ENCODE measurements at regions not wholly inside any gene's neighbourhood (a gene's known extent, or its start where the extent isn't known, plus 50 kb on each side); places are given as distances from the start of the nearest gene placed in this dataset.

- Histone ChIP-seq H3K4me3 (replicated peaks in 1 of 2; ENCODE audit: low read depth in 1 of 2, low read length in 2 of 2) (no peak overlapping the region), H3K4me2 (ENCODE audit: low read length) (no peak overlapping the region), H3K4me1 (ENCODE audit: control insufficient read depth in 1 of 2, insufficient read depth in 2 of 2, low read length in 2 of 2) (no peaks in the 10 kb centered on the region), H3K36me3 (ENCODE audit: control insufficient read depth in 1 of 2, insufficient read depth in 2 of 2, low read length in 2 of 2) (no peaks in the 10 kb centered on the region), H3K9ac (ENCODE audit: low read length) (no peak overlapping the region), H4K20me1 (ENCODE audit: insufficient read depth) (no peaks in the 10 kb centered on the region), H3K9me3 (ENCODE audit: control insufficient read depth in 1 of 2, insufficient read depth in 1 of 2, low read depth in 1 of 2, low read length in 2 of 2) (no peaks in the 10 kb centered on the region), H3K27me3 (ENCODE audit: insufficient read depth, low read length) (no peaks in the 10 kb centered on the region), H2AFZ (ENCODE audit: low read depth, low read length, poor library complexity, severe bottlenecking) (no peak overlapping the region), H3K79me2 (ENCODE audit: insufficient read depth, low read length) (no peaks in the 10 kb centered on the region), H3K27ac (ENCODE audit: low read depth, low read length) (no peak overlapping the region), H3K9me2 (ENCODE audit: insufficient read depth) (no peaks in the 10 kb centered on the region)
- ChIA-PET POLR2A (no interaction called here), RAD21 (ENCODE audit: low non-redundant PET in 1 of 2, low total read pairs in 2 of 2, uncharacterized antibody in 2 of 2, unreplicated experiment in 2 of 2) (no interaction called here), CTCF (no interaction called here)
- no peak for ATAC-seq
- TF ChIP-seq SP1 (IDR thresholded peaks at IDR 0.05; ENCODE audit: low read depth) (no peak), MAX (IDR thresholded peaks at IDR 0.05) (no peak), FOSL1 (IDR thresholded peaks at IDR 0.05; ENCODE audit: low read depth) (no peak), EZH2 (IDR thresholded peaks at IDR 0.05) (no peak), REST (IDR thresholded peaks at IDR 0.05; ENCODE audit: low read depth) (no peak), ZBTB33 (IDR thresholded peaks at IDR 0.05; ENCODE audit: extremely low read depth, insufficient replicate concordance, low read length) (no peak), SRF (IDR thresholded peaks at IDR 0.05; ENCODE audit: low read depth) (no peak), POLR2AphosphoS5 (IDR thresholded peaks at IDR 0.05; ENCODE audit: low read depth, low read length) (no peak), EGR1 (IDR thresholded peaks at IDR 0.05; ENCODE audit: low read depth) (no peak), ZFX (IDR thresholded peaks at IDR 0.05) (no peak), EZH2phosphoT487 (IDR thresholded peaks at IDR 0.05; ENCODE audit: borderline replicate concordance) (no peak), ELF1 (IDR thresholded peaks at IDR 0.05; ENCODE audit: borderline replicate concordance, low read depth) (no peak), CBX3 (IDR thresholded peaks at IDR 0.05; ENCODE audit: low read depth) (no peak), YY1 (IDR thresholded peaks at IDR 0.05; ENCODE audit: extremely low read depth, insufficient replicate concordance, low read depth, low read length) (no peak), JUND (IDR thresholded peaks at IDR 0.05) (no peak)
- BruUV-seq (replicated peaks) = no TSS peak
- no peak for DNase-seq (ENCODE audit: low read depth, low spot score)
- intact Hi-C loops (cut with micrococcal nuclease) = no loop called here
Observed at GRCh38 chr11:106379265-106379664, 301.8 kb downstream of the AASDHPPT start.
